ENCODE measurements at regions not wholly inside any gene's neighbourhood (a gene's known extent, or its start where the extent isn't known, plus 50 kb on each side); places are given as distances from the start of the nearest gene placed in this dataset.

GRCh38 chr12:105427883-105428282 is 97.4 kb downstream of the C12orf75 start:
- Mint-ChIP-seq H3K4me1 (ENCODE audit: insufficient read depth, unreplicated experiment) (peaks cover 22% of the 10 kb centered on the region), H3K27me3 (ENCODE audit: insufficient read depth, unreplicated experiment) (no peaks in the 10 kb centered on the region), H3K9me3 (ENCODE audit: unreplicated experiment) (no peaks in the 10 kb centered on the region), H3K27ac (ENCODE audit: low read depth, unreplicated experiment) (no peak overlapping the region), H3K4me3 (ENCODE audit: unreplicated experiment) (no peak overlapping the region), H3K36me3 (ENCODE audit: insufficient read depth, unreplicated experiment) (no peaks in the 10 kb centered on the region)
- no TSS peak for BruUV-seq (replicated peaks)
- CTCF ChIA-PET = interaction anchor here (1.2 kb wide), 1 partner anchor 709 kb away, joined by 4 read pairs; no protein-coding TSS in a partner anchor
- DNase-seq (ENCODE audit: unreplicated experiment) = peak; percentile 40
- intact Hi-C loops (cut with micrococcal nuclease) = no loop called here
- TF ChIP-seq, protein P1, sequence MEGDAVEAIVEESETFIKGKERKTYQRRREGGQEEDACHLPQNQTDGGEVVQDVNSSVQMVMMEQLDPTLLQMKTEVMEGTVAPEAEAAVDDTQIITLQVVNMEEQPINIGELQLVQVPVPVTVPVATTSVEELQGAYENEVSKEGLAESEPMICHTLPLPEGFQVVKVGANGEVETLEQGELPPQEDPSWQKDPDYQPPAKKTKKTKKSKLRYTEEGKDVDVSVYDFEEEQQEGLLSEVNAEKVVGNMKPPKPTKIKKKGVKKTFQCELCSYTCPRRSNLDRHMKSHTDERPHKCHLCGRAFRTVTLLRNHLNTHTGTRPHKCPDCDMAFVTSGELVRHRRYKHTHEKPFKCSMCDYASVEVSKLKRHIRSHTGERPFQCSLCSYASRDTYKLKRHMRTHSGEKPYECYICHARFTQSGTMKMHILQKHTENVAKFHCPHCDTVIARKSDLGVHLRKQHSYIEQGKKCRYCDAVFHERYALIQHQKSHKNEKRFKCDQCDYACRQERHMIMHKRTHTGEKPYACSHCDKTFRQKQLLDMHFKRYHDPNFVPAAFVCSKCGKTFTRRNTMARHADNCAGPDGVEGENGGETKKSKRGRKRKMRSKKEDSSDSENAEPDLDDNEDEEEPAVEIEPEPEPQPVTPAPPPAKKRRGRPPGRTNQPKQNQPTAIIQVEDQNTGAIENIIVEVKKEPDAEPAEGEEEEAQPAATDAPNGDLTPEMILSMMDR (IDR thresholded peaks at IDR 0.05; ENCODE audit: unreplicated experiment) = no peak
- POLR2A ChIA-PET = no interaction called here

DNA sequence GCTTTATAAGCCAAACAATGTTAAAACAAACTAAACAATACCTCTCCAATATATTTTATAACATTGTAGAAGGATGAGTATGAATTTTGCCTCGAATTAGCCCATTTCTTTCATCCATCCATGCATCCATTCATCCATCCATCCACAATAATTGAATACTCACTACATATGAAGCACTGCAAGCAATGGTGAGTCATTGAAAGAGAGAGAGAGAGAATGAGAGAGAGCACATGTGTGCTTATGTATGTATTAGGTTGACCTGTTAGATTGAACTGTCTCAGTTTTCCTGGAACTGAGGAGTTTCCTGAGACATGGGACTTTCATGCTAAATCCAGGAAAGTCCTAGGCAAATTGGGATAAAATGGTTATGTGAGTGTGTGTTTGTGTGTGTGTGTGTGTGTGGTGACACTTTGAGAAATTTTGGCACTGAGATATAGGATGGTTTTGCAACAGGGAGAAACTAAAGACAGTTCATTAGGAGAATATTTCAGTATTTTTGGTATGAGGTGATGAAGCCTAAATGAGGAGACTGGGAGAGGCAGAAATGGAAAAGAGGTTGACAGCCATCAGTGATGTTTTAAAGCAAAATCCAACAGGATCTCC is 98.4 kb downstream of the C12orf75 start:
- intact Hi-C loops (cut with micrococcal nuclease) = no loop called here
- BruUV-seq (replicated peaks) = no TSS peak
- no peak for DNase-seq (ENCODE audit: unreplicated experiment)

GRCh38 chr12:105429511-105429910 is 99.0 kb downstream of the C12orf75 start:
- CTCF ChIA-PET = no interaction called here
- DNase-seq (ENCODE audit: unreplicated experiment) = no peak
- Mint-ChIP-seq H3K4me3 (ENCODE audit: unreplicated experiment) (no peak overlapping the region), H3K27me3 (ENCODE audit: insufficient read depth, unreplicated experiment) (no peaks in the 10 kb centered on the region), H3K27ac (ENCODE audit: low read depth, unreplicated experiment) (no peak overlapping the region), H3K9me3 (ENCODE audit: unreplicated experiment) (no peaks in the 10 kb centered on the region), H3K36me3 (ENCODE audit: insufficient read depth, unreplicated experiment) (peaks cover 7% of the 10 kb centered on the region), H3K4me1 (ENCODE audit: insufficient read depth, unreplicated experiment) (peaks cover 22% of the 10 kb centered on the region)
- POLR2A ChIA-PET = no interaction called here
- TF ChIP-seq, protein P1 (IDR thresholded peaks at IDR 0.05; ENCODE audit: unreplicated experiment) = no peak
- intact Hi-C loops (cut with micrococcal nuclease) = no loop called here
- BruUV-seq (replicated peaks) = no TSS peak

More for the DNA sequence above, 98.4 kb downstream of the C12orf75 start:
- TF ChIP-seq, protein P1 (IDR thresholded peaks at IDR 0.05; ENCODE audit: unreplicated experiment) = no peak
- Mint-ChIP-seq H3K27ac (ENCODE audit: low read depth, unreplicated experiment) (no peak overlapping the region), H3K9me3 (ENCODE audit: unreplicated experiment) (no peaks in the 10 kb centered on the region), H3K27me3 (ENCODE audit: insufficient read depth, unreplicated experiment) (no peaks in the 10 kb centered on the region), H3K36me3 (ENCODE audit: insufficient read depth, unreplicated experiment) (peaks cover 6% of the 10 kb centered on the region), H3K4me1 (ENCODE audit: insufficient read depth, unreplicated experiment) (peaks cover 20% of the 10 kb centered on the region), H3K4me3 (ENCODE audit: unreplicated experiment) (no peak overlapping the region)
- ChIA-PET POLR2A (no interaction called here), CTCF (no interaction called here)

- H3K4me1 Mint-ChIP-seq (ENCODE audit: insufficient read depth, unreplicated experiment) = peaks cover 22% of the 10 kb centered on the region
- intact Hi-C loops (cut with micrococcal nuclease) = no loop called here
- DNase-seq (ENCODE audit: unreplicated experiment) = no peak
- no peak overlapping the region for H3K4me3 Mint-ChIP-seq (ENCODE audit: unreplicated experiment)
- no peaks in the 10 kb centered on the region for H3K9me3 Mint-ChIP-seq (ENCODE audit: unreplicated experiment)
- no peak overlapping the region for H3K27ac Mint-ChIP-seq (ENCODE audit: low read depth, unreplicated experiment)
- TF ChIP-seq, protein P1 (IDR thresholded peaks at IDR 0.05; ENCODE audit: unreplicated experiment) = no peak
- ChIA-PET POLR2A (interaction anchor here (0.7 kb wide), 2 partner anchors 31 to 926 kb away, joined by 3 to 4 read pairs; partner anchors contain the start of gene POLR3B), CTCF (interaction anchor here (0.5 to 2.5 kb wide), 5 partner anchors 10 to 914 kb away, joined by 3 to 12 read pairs (median 3); no protein-coding TSS in a partner anchor)
- H3K36me3 Mint-ChIP-seq (ENCODE audit: insufficient read depth, unreplicated experiment) = peaks cover 7% of the 10 kb centered on the region
- H3K27me3 Mint-ChIP-seq (ENCODE audit: insufficient read depth, unreplicated experiment) = no peaks in the 10 kb centered on the region
- no TSS peak for BruUV-seq (replicated peaks)
Observed at GRCh38 chr12:105431537-105432100, 101.1 kb downstream of the C12orf75 start.

Data from MCF 10A (cell line).